Trophoblast cell (in vitro differentiated cells and primary cell): ENCODE measurements at regions not wholly inside any gene's neighbourhood (a gene's known extent, or its start where the extent isn't known, plus 50 kb on each side); places are given as distances from the start of the nearest gene placed in this dataset.

Experiments
- DNase-seq, 2 donors: peaks; one replicate each; pipeline ENCODE4 v3.0.0-alpha.2; 2016
- H2AFZ ChIP-seq: 2 replicates; pipeline ENCODE4 v1.6.1; 2013; ENCODE audit warnings: low read length, moderate library complexity, mild to moderate bottlenecking; ENCODE audit not compliant: insufficient read depth, poor library complexity
- H2AK5ac ChIP-seq: 2 replicates; pipeline ENCODE4 v1.6.1; 2013; ENCODE audit warnings: mild to moderate bottlenecking, low read length
- H2BK120ac ChIP-seq: 2 replicates; pipeline ENCODE4 v1.6.1; 2013; ENCODE audit warnings: low read length, mild to moderate bottlenecking, moderate library complexity; ENCODE audit not compliant: insufficient read depth, poor library complexity
- H2BK12ac ChIP-seq: 2 replicates; pipeline ENCODE4 v1.6.1; 2013; ENCODE audit warnings: mild to moderate bottlenecking, low read length, moderate library complexity
- H2BK5ac ChIP-seq: 2 replicates; pipeline ENCODE4 v1.6.1; 2013; ENCODE audit warnings: low read length, low read depth, moderate library complexity, mild to moderate bottlenecking; ENCODE audit not compliant: poor library complexity
- H3K14ac ChIP-seq: 2 replicates; pipeline ENCODE4 v1.6.1; 2013; ENCODE audit warnings: mild to moderate bottlenecking, low read length
- H3K18ac ChIP-seq: 2 replicates; pipeline ENCODE4 v1.6.1; 2013; ENCODE audit warnings: mild to moderate bottlenecking, low read length
- H3K23ac ChIP-seq: 2 replicates; pipeline ENCODE4 v1.6.1; 2013; ENCODE audit warnings: low read length
- H3K27ac ChIP-seq: 2 replicates; pipeline ENCODE4 v1.5.1; 2013; ENCODE audit warnings: low read depth, mild to moderate bottlenecking, inconsistent platforms, low read length, moderate library complexity
- H3K27me3 ChIP-seq: 2 replicates; pipeline ENCODE4 v1.6.1; 2013; ENCODE audit warnings: inconsistent platforms, mild to moderate bottlenecking, low read length, moderate library complexity; ENCODE audit not compliant: insufficient read depth
- H3K36me3 ChIP-seq, 2 experiments: 1 replicate in 1 of 2; 2 replicates in 1 of 2; pipeline ENCODE4 v1.6.1; 2013; ENCODE audit warnings: low read length in 2 of 2, mild to moderate bottlenecking in 2 of 2, moderate library complexity in 1 of 2; ENCODE audit not compliant: insufficient read depth in 2 of 2, control insufficient read depth in 1 of 2
- H3K4ac ChIP-seq: 2 replicates; pipeline ENCODE4 v1.6.1; 2013; ENCODE audit warnings: low read depth, mild to moderate bottlenecking, low read length, moderate library complexity
- H3K4me1 ChIP-seq, 2 experiments: 1 replicate in 1 of 2; 2 replicates in 1 of 2; pipeline ENCODE4 v1.6.1; 2013; ENCODE audit warnings: low read length in 2 of 2, mild to moderate bottlenecking in 2 of 2, moderate library complexity in 1 of 2; ENCODE audit not compliant: insufficient read depth in 2 of 2, control insufficient read depth in 1 of 2
- H3K4me2 ChIP-seq: 2 replicates; pipeline ENCODE4 v1.6.1; 2013; ENCODE audit warnings: inconsistent platforms, mild to moderate bottlenecking, low read length, moderate library complexity
- H3K4me3 ChIP-seq: 2 replicates; pipeline ENCODE4 v1.5.1; 2013; ENCODE audit warnings: mild to moderate bottlenecking, low read depth, low read length, inconsistent platforms
- H3K79me1 ChIP-seq: one replicate; pipeline ENCODE4 v1.6.1; 2013; ENCODE audit warnings: low read length
- H3K79me2 ChIP-seq: 2 replicates; pipeline ENCODE4 v1.6.1; 2013; ENCODE audit warnings: low read length, mild to moderate bottlenecking; ENCODE audit not compliant: control insufficient read depth, insufficient read depth, poor library complexity
- H3K9ac ChIP-seq: 2 replicates; pipeline ENCODE4 v1.6.1; 2013; ENCODE audit warnings: mild to moderate bottlenecking, low read length
- H3K9me3 ChIP-seq: 2 replicates; pipeline ENCODE4 v1.6.1; 2013; ENCODE audit warnings: low read depth, mild to moderate bottlenecking, control low read depth, inconsistent platforms, low read length; ENCODE audit not compliant: insufficient read depth
- H4K12ac ChIP-seq: 2 replicates; pipeline ENCODE4 v1.6.1; 2013; ENCODE audit warnings: low read depth, mild to moderate bottlenecking, low read length, moderate library complexity
- H4K8ac ChIP-seq: 2 replicates; pipeline ENCODE4 v1.6.1; 2013; ENCODE audit warnings: low read depth, mild to moderate bottlenecking, low read length, moderate library complexity
- H4K91ac ChIP-seq: one replicate; pipeline ENCODE4 v1.6.1; 2013; ENCODE audit warnings: low read depth, mild to moderate bottlenecking, low read length, moderate library complexity
- WGBS: extraction: QIAGEN DNeasy Blood & Tissue Kit; methylation state at CpG from one replicate; pipeline ENCODE4 v1.1.7; 2013; ENCODE audit warnings: missing lambda C conversion rate; ENCODE audit not compliant: insufficient read length, insufficient coverage; ENCODE audit errors: extremely low coverage; 5-methylcytosine and 5-hydroxymethylcytosine counted together

- Histone ChIP-seq H3K36me3 (no peaks in the 10 kb centered on the region), H3K4me1 (no peaks in the 10 kb centered on the region), H3K23ac (no peak overlapping the region), H4K8ac (no peak overlapping the region), H3K27ac (no peak overlapping the region), H3K14ac (no peak overlapping the region), H3K9ac (no peak overlapping the region), H2AFZ (no peak overlapping the region), H3K79me2 (no peaks in the 10 kb centered on the region), H3K4me3 (no peak overlapping the region), H4K12ac (no peak overlapping the region), H3K4me2 (no peak overlapping the region), H3K27me3 (no peaks in the 10 kb centered on the region), H3K79me1 (no peaks in the 10 kb centered on the region), H2BK120ac (no peak overlapping the region), H3K9me3 (no peaks in the 10 kb centered on the region), H2BK12ac (no peak overlapping the region), H2AK5ac (no peak overlapping the region), H3K18ac (no peak overlapping the region), H4K91ac (no peak overlapping the region), H2BK5ac (no peak overlapping the region), H3K4ac (no peak overlapping the region)
- WGBS, result no CpG with 5 or more reads among the region's 21 CpGs
- DNase-seq, result no peak
These were observed 64.4 kb upstream of the HPGD start for GRCh38 chr4:174586651-174587050.

- H2BK120ac ChIP-seq, result no peak overlapping the region
- WGBS, result no CpG with 5 or more reads among the region's 3 CpGs
- H4K91ac ChIP-seq, result no peak overlapping the region
- H3K23ac ChIP-seq, result no peak overlapping the region
- no peak overlapping the region for H2BK5ac ChIP-seq
- no peak overlapping the region for H3K4me2 ChIP-seq
- no peak overlapping the region for H2AK5ac ChIP-seq
- H4K8ac ChIP-seq, result no peak overlapping the region
- no peak overlapping the region for H3K18ac ChIP-seq
- H2AFZ ChIP-seq, result no peak overlapping the region
- no peaks in the 10 kb centered on the region for H3K36me3 ChIP-seq
- no peak overlapping the region for H3K14ac ChIP-seq
- no peaks in the 10 kb centered on the region for H3K4me1 ChIP-seq
- H4K12ac ChIP-seq, result no peak overlapping the region
- no peak overlapping the region for H3K4ac ChIP-seq
- no peak overlapping the region for H3K27ac ChIP-seq
- H3K79me2 ChIP-seq, result no peaks in the 10 kb centered on the region
- H3K9me3 ChIP-seq, result no peaks in the 10 kb centered on the region
- H3K79me1 ChIP-seq, result no peaks in the 10 kb centered on the region
- no peaks in the 10 kb centered on the region for H3K27me3 ChIP-seq
- H3K9ac ChIP-seq, result no peak overlapping the region
- no peak overlapping the region for H3K4me3 ChIP-seq
- DNase-seq, result no peak
- H2BK12ac ChIP-seq, result no peak overlapping the region
These were observed 60.8 kb upstream of the HPGD start for GRCh38 chr4:174583056-174583455.

- Histone ChIP-seq H3K79me1 (no peaks in the 10 kb centered on the region), H2AFZ (no peak overlapping the region), H2BK120ac (no peak overlapping the region), H3K27ac (no peak overlapping the region), H3K36me3 (no peaks in the 10 kb centered on the region), H3K4me2 (no peak overlapping the region), H3K4me1 (no peaks in the 10 kb centered on the region), H3K18ac (no peak overlapping the region), H2BK12ac (no peak overlapping the region), H3K14ac (no peak overlapping the region), H4K8ac (no peak overlapping the region), H2BK5ac (no peak overlapping the region), H3K27me3 (no peaks in the 10 kb centered on the region), H4K91ac (no peak overlapping the region), H3K9me3 (no peaks in the 10 kb centered on the region), H3K23ac (no peak overlapping the region), H3K9ac (no peak overlapping the region), H3K79me2 (no peaks in the 10 kb centered on the region), H3K4ac (no peak overlapping the region), H3K4me3 (no peak overlapping the region), H2AK5ac (no peak overlapping the region), H4K12ac (no peak overlapping the region)
- no peak for DNase-seq
- no CpG with 5 or more reads among the region's 5 CpGs for WGBS
These were observed 60.2 kb upstream of the HPGD start for GRCh38 chr4:174582463-174582862.

- H3K23ac ChIP-seq, result no peak overlapping the region
- H4K91ac ChIP-seq, result no peak overlapping the region
- no peaks in the 10 kb centered on the region for H3K79me2 ChIP-seq
- no peaks in the 10 kb centered on the region for H3K4me1 ChIP-seq
- no peak overlapping the region for H3K9ac ChIP-seq
- no peak overlapping the region for H2BK120ac ChIP-seq
- H3K14ac ChIP-seq, result no peak overlapping the region
- H4K8ac ChIP-seq, result no peak overlapping the region
- H3K36me3 ChIP-seq, result no peaks in the 10 kb centered on the region
- no peak overlapping the region for H3K4me3 ChIP-seq
- H3K4me2 ChIP-seq, result no peak overlapping the region
- H3K27ac ChIP-seq, result no peak overlapping the region
- peak in 1 of 2 donors; percentile 62 for DNase-seq
- no peak overlapping the region for H4K12ac ChIP-seq
- WGBS, result no CpG with 5 or more reads among the region's 1 CpG
- no peak overlapping the region for H2BK5ac ChIP-seq
- no peak overlapping the region for H3K18ac ChIP-seq
- no peak overlapping the region for H2AFZ ChIP-seq
- H2AK5ac ChIP-seq, result no peak overlapping the region
- H3K9me3 ChIP-seq, result no peaks in the 10 kb centered on the region
- H2BK12ac ChIP-seq, result no peak overlapping the region
- H3K4ac ChIP-seq, result no peak overlapping the region
- H3K27me3 ChIP-seq, result no peaks in the 10 kb centered on the region
- H3K79me1 ChIP-seq, result no peaks in the 10 kb centered on the region
These were observed 59.6 kb upstream of the HPGD start for GRCh38 chr4:174581901-174582300.
